Activated CD4-positive, CD25-positive, alpha-beta regulatory T cell treated with anti-CD3 and anti-CD28 coated beads, Interleukin-2, amount 50 U/mL, for 72 hours (primary cell): ENCODE measurements at regions not wholly inside any gene's neighbourhood (a gene's known extent, or its start where the extent isn't known, plus 50 kb on each side); places are given as distances from the start of the nearest gene placed in this dataset.

Source experiments
- DNase-seq: peaks from one replicate; pipeline ENCODE4 v3.0.0; 2021

DNA sequence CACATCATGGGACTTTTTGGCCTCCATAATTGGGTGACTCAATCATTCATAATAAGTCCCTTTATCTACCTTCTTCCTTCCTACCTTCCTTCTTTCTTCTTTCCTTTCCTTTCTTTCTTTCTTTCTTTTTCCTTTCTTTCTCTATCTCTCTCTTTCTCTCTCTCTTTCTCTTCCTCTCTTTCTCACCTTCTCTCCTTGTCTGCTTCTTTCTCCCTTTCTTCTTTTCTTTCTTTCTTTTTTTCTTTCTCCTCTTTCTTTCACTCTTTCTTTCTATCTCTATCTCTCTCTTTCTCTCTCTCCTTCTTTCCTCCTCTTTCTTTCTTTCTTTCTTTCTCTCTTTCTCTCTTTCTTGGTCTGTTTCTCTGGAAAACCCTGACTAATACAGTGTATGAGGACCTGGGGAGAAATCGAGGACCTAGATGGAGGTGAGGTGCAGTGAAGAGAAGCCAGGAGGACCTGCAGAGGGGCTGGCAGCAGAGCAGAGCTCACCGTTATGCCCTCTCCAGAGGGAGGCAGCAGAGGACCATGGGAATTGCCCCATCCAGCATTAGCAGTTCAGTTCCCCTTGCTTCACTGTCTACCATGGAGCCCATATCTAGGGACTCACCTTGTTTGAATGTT lies 52.7 kb upstream of the BTRC start:
- no peak for DNase-seq

DNA sequence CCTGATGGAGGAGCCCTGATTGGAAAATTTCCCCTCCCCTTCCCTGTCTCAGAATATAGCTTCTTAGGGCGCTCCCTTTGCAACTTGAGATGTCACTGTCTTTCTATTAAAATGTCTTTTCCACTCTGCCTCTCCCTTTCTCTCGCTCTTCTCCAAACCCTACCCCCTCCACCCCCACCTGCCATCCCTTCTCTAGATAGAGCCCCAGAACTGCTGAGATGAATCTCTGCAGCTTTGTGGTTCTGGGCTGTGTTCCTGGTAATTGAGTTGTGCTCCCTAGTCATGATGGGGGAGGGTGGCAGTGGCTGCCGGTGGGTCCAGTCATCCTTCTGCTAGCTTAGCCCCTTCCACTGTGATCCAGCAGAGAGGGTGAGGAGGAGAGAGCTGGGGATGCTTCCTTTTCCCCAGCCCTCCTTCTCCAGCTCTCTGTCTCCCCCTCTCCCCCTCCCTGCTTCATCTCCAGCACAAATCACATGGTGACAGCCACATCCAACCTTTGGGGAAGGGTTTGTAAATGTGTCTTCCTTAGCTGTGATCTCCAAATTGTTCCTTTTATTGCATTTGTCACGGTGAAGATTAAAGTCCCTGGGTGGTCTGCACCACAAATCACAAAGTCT lies 50.8 kb upstream of the BTRC start:
- DNase-seq, result no peak
